ENCODE measurements at regions not wholly inside any gene's neighbourhood (a gene's known extent, or its start where the extent isn't known, plus 50 kb on each side); places are given as distances from the start of the nearest gene placed in this dataset.

GRCh38 chr3:113092746-113093145 lies 102.0 kb downstream of the GTPBP8 start:
- no peak for TF ChIP-seq CTCF (IDR thresholded peaks at IDR 0.05; ENCODE audit: extremely low read depth, insufficient read depth, missing control alignments)
- DNase-seq (ENCODE audit: low spot score) = no peak
- in situ Hi-C loops (cut with MboI; ENCODE audit: low pct_unique_long_range_greater_than_20kb, low sequenced_read_pairs, unreplicated experiment) = no loop called here

GRCh38 chr3:113094337-113095221 lies 103.8 kb downstream of the GTPBP8 start:
- no peak for DNase-seq (ENCODE audit: low spot score)
- in situ Hi-C loops (cut with MboI; ENCODE audit: low pct_unique_long_range_greater_than_20kb, low sequenced_read_pairs, unreplicated experiment) = no loop called here
- no peak for TF ChIP-seq CTCF (IDR thresholded peaks at IDR 0.05; ENCODE audit: extremely low read depth, insufficient read depth, missing control alignments)

GRCh38 chr3:113096188-113096892 lies 105.6 kb downstream of the GTPBP8 start:
- DNase-seq (ENCODE audit: low spot score) = no peak
- TF ChIP-seq CTCF (IDR thresholded peaks at IDR 0.05; ENCODE audit: extremely low read depth, insufficient read depth, missing control alignments) = no peak
- in situ Hi-C loops (cut with MboI; ENCODE audit: low pct_unique_long_range_greater_than_20kb, low sequenced_read_pairs, unreplicated experiment) = no loop called here

GRCh38 chr3:113097960-113098447 lies 107.2 kb downstream of the GTPBP8 start:
- no peak for DNase-seq (ENCODE audit: low spot score)
- in situ Hi-C loops (cut with MboI; ENCODE audit: low pct_unique_long_range_greater_than_20kb, low sequenced_read_pairs, unreplicated experiment) = no loop called here
- no peak for TF ChIP-seq CTCF (IDR thresholded peaks at IDR 0.05; ENCODE audit: extremely low read depth, insufficient read depth, missing control alignments)

GRCh38 chr3:113100063-113100462 lies 109.3 kb downstream of the GTPBP8 start:
- no peak for TF ChIP-seq CTCF (IDR thresholded peaks at IDR 0.05; ENCODE audit: extremely low read depth, insufficient read depth, missing control alignments)

GRCh38 chr3:113103588-113103987 lies 107.8 kb upstream of the BOC start:
- in situ Hi-C loops (cut with MboI; ENCODE audit: low pct_unique_long_range_greater_than_20kb, low sequenced_read_pairs, unreplicated experiment) = no loop called here
- TF ChIP-seq CTCF (IDR thresholded peaks at IDR 0.05; ENCODE audit: extremely low read depth, insufficient read depth, missing control alignments) = no peak
- no peak for DNase-seq (ENCODE audit: low spot score)

More at GRCh38 chr3:113100063-113100462, 109.3 kb downstream of the GTPBP8 start:
- DNase-seq (ENCODE audit: low spot score) = no peak
- in situ Hi-C loops (cut with MboI; ENCODE audit: low pct_unique_long_range_greater_than_20kb, low sequenced_read_pairs, unreplicated experiment) = no loop called here
